NCI-H2081 (cell line): ENCODE measurements at regions not wholly inside any gene's neighbourhood (a gene's known extent, or its start where the extent isn't known, plus 50 kb on each side); places are given as distances from the start of the nearest gene placed in this dataset.
"Not testable (repeated sequence)": the region's sequence is repeated elsewhere in the genome, so short reads cannot be mapped to it uniquely, and the experiment has no call there.

ENCODE experiments used
- DNase-seq, 2 experiments: peaks; one replicate each; lab custom pipeline; 2025; lab: John Stamatoyannopoulos, UW

DNA sequence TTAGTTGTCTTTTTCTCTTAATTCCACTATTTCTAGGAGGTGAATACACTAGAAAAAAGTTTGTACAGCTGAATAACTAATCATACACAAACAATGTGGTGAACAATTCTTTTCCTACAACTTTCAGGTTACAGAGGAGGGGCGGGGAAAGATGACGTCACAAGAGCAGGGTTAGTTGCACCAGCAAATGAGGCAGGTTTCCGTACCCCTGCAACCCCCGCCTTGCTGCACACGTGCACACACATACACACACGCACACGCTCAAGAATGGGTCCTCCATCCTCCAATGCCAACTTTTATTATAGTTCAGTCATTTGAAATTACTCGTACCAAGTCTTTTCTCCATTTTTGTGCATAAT lies 122.8 kb downstream of the ARL4C start:
- DNase-seq: no peak

DNA sequence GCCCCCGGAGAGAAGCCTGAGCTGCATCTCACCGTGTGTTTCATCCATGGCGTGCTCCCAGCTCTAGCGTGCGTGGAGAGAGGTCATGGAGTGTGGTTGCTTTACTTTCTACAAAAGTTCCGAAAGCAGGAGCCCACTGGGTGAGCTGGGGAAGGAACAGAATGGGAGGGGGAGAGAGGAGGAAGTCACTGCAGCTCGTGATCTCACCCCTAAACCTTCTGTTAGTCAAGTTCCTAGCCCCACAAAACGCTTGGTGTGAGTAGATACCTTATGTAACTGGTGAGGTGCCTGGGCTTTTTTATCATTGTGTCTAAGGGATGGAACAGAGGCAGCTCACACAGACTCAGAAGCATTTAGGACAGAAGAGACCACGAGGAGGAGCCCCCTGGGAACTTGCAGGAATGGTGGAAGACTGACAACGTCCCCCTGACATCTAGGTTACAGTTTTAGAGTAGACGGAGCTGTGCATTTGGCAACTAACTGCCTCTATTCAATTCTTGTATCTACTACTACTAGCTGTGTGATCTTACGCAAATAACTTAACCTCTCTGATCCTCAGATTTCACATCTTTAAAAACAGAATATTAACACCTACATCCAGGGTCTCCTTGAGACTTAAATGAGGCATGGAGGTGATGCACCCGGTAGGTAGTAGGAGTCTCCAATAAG lies 123.3 kb downstream of the ARL4C start:
- DNase-seq: no peak

DNA sequence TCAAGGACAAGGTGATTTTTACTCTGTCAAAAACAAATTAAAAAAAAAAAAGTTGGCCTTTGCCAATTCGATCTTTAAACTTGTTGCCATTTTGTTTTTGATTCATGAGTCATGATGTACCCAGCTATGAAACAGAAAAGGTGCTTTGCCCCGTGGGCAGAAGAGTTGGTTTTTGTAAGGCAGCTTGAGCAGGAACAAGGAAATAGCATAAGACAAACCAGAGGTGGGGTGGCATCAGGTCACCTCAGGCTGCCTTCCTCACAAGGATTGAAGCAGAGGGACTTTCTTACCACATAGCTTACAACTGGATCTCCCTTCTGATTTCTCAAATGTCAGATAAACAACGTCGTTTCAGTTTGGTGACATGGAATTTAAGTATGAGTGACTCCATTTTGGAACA lies 123.8 kb downstream of the ARL4C start:
- no peak for DNase-seq

DNA sequence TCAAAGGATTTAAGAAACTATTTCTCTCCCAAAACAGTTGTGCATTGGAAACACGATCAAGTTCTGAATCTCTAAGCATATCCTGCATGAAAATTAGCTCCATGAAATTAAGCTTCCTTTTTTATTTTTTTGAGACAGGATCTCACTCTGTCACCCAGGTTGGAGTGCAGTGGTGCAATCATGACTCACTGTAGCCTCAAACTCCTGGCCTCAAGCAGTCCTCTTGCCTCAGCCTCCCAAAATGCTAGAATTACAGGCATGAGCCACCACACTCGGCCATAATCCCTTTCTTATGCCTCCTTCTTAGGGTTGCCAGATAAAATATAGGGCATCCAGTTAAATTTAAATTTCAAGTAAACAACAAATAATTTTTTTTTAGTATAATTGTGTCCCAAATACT lies 124.4 kb downstream of the ARL4C start:
- DNase-seq: no peak

DNA sequence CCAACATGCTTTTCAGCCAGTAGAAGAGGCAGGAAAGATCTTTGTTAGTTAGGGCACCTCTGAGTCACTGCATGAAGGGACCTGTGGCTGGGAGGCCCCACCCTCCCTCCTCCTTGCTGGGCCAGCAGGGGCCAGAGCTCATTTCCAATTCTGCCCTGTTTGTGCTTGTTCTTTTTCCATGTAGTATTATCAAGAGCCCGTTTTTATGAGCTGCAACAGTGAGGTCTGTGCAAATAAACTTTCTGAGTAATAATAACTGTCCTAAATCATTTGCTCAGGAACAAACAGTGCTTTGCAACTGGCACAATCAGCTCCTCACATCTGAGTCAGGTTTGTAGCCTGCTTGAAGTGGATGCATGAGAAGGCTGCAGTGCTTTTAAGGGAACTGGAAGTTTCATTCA lies 128.0 kb downstream of the ARL4C start:
- DNase-seq: peak; percentile 54 to 78

DNA sequence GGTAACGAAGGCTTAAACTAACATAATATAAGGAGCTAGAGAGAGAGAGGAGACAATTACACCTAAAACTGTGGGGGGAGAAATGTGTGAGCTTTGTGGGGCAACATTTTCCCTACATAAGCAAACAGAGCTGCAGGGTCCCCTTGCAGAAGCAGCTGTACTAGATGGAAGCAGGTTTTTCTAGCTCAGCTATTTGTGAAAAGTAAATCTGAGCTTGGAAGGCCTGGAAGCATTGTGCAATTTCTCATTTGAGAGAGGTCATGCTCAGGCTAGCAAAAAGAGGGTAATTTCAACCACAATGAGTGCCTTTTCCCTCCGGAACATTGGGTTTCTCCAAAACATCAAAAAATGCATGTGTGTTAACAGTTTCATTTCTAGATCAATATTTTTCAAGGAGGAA lies 130.0 kb downstream of the ARL4C start:
- DNase-seq: peak; percentile 16 to 66

DNA sequence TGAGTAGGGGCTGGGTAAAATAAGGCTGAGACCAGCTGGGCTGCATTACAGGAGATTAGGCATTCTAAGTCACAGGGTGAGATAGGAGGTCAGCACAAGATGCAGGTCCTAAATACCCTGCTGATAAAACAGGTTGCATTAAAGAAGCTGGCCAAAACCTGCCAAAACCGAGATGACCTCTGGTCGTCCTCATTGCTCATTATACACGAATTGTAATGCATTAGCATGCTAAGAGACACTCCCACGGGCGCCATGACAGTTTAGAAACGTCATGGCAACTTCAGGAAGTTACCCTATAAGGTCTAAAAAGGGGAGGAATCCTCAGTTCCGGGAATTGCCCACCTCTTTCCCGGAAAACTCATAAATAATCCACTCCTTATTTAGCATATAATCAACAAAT lies 132.2 kb downstream of the ARL4C start:
- DNase-seq: no peak

DNA sequence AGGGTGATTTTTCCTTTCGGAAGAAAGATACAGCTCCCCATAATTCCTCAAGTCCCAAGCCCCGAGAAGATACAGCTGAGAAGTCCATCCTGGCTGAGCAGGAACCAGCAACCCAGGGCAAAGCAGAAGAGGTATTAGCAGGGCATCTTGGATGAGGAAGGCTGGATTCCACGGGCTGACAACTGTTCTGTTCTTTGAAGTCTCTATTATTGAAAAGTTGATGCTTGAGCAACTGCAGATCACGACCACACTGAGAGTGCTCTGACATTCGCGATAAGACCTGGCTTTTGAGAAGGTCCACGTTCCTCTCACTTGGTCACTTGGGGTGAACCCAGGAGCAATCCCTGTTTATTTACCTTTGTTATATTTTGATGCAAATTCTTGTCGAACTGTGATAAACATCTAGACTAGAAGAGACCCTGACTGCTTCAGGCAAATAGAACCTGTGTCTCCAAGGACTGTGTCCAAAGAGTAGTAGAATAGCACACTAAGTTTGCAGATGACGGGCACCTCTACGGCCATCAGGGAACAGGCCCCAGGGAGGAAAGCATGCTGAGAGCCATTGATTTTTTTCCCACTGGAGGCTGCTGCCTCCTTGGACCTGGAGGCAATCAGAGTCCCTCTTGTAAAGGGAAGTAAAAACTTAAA lies 133.1 kb downstream of the ARL4C start:
- DNase-seq: no peak

DNA sequence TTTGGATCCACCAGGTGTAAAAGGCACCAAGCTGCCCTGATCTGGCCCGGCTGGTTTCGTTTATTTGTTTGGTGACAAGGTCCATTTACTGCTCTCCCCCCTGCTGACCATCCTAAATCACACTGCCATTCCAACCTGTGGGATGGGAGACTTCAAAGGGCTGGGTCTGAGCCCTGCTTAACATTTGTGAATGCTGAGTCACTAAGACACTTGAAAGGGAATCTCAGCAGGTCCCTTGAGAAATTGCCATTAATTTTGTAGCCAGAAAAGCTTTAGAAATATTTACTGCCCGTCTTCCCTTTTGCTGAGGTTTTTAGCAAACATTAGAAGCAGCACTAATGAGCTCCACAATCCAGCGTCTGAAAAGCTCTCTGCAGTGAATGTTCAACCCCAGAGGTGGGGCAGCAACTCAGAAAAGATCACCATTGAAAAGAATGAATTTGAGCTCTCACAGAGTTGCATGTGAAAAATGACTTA lies 133.8 kb downstream of the ARL4C start:
- peak; percentile 67 to 82 for DNase-seq

DNA sequence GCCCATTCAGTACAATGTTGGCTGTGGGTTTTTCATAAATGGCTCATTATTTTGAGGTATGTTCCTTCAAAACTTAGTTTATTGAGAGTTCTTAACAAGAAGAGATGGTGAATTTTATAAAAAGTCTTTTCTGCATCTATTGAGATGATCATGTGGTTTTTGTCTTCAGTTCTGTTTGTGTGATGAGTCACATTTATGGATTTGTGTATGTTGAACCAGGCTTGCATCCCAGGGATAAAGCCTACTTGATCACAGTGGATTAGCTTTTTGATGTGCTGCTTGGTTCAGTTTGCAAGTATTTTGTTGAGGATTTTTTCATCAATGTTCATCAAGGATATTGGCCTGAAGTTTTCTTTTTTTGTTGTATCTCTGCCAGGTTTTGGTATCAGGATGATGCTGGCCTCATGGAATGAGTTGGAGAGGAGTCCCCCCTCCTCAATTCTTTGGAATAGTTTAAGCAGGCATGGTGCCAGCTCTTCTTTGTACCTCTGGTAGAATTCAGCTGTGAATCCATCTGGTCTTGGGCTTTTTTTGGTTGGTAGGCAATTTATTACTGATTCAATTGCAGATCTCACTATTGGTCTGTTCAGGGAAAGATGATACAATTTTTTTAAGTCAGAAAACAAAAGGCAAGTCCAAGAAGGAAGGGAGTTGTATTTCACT lies 136.4 kb downstream of the ARL4C start:
- DNase-seq: not testable (repeated sequence)

DNA sequence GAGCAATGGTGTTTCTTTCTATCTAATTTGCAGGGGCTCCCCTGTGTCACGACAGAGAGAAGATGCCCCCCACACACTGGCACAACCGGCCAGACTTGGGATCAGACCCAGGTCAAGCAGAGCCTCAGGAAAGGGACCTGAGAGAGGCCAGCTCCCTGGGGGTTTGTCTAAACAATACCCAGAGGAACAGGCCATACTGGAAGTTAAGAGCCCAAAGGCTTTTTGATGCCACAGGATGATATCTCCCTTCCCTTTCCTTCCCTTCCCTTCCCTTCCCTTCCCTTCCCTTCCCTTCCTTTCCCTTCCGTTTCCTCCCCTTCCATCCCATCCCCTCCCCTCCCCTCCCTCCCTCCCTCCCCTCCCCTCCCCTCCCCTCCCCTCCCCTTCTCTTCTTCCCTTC lies 139.2 kb downstream of the ARL4C start:
- DNase-seq: no peak

DNA sequence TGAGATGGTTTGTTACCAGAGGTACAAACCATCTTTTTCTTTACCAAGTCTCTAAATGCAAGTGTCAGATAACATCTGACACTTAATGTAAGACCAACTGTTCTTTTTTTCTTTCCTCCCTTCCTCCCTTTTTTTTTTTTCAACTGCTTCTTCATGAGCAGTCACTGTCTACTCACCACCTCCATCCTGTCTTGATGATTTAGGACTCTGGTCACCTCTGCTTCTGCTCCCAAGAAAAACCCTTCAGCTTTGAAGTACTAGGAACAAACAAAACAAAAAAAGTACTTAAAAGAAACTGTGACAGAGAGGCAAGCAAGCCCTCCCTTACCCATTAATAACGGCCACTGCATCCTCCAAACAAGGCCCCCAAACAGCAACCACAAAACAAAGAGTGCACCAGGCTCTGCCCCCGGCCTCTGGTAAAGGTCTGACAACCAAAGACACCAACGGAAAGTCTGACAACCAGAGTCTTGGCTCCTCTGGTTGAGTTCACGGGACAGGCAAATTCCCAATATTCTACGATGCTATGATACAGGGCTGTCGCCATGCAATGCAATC lies 141.0 kb downstream of the ARL4C start:
- DNase-seq: no peak

DNA sequence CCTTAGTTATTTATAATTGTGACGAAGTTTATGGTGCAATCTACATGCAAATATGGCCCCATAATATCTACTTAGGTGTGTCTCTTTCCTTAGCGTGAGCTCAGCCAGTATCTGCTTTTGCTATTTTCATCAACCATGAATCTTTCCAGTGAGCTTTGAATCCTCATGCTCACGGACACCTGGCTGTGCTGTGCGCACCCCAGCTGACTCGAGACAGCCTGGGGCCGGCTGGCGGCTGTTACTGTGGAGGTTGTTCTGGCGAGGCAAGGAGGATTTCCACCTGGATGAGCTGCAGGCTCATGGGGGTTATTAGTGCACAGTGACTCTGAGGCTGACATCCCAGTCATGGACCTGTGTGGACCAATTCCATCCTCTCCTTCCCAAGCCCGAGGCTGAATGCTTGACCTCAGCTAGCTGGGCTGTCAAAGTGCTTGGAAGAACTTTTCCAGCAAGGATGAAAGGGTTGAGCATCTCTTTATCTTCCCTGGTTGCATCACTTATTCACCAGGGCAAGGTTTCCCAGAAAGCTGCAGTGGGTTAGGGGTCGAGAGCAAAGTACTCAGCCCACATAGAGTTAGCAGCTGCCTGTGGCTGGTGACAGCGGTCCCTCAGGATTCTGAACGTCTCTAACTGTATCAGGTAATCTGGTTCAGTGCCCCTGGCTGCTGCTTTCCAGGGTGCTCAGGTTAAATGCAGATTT lies 141.7 kb downstream of the ARL4C start:
- DNase-seq: peak; percentile 60 to 82

DNA sequence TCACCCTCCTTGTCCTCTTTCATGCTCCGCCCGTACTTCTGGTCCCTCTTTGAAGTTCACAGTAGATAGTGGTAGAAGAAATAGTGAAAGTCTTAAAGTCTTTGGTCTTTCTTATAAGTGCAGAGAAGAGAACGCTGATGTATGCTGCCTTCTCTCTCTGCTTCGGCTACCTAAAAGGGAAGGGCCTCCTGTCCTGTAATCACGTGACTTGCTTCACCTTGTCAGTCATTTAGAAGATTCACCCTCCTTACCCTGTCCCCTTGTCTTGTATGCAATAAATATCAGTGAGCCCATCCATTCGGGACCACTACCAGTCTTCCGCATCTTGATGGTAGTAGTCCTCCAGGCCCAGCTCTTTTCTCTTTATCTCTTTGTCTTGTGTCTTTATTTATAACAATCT lies 144.6 kb downstream of the ARL4C start:
- no peak for DNase-seq

DNA sequence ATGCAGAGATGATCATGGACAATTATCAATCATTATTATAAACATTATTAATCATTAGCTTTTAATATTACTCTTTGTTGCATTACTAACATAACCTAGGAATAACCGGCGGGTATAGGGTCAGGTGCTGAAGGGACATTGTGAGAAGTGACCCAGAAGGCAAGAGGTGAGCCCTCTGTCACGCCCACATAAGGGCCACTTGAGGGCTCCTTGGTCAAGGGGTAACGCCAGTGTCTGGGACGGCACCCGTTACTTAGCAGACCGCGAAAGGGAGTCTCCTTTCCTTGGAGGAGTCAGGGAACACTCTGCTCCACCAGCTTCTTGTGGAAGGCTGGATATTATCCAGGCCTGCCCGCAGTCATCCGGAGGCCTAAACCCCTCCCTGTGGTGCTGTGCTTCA lies 145.0 kb downstream of the ARL4C start:
- DNase-seq: not testable (repeated sequence)

DNA sequence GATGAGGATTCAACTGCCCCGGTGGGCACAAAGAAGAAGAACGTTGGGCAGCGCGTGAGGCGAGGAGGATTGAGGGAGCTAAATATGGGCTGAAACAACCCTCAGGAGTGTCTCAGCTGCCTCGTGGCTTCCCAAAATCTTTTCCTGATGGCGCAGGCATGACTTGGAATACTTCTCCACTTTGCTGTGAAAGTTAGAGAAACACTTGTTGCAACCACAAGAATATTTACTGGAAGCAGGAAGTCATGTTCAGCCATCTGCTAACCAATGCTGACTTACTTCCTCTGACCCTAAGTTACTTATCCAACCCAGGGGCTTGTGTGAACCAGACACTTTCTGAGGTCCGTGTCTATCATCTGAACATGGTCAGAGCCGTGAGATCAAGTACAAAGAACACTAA lies 148.8 kb downstream of the ARL4C start:
- no peak for DNase-seq

DNA sequence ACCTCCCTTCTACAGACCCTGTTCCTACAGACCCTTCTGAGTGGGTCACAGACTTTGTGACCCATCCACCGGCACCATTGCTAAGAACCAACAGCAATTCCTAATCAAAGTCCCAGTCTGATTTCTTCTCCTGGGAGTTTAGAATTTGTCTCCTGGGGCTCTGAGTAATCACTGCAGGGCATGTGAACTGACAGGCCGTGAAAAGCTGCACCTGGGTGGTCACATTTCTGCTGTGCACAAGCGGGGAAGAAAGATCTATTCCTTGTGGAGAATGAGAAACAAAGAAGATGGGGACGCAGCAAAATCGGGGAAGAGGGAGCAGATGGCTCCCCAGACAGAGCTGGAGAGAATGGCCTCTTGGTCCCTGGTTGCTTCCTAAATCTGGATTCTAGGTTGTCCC lies 151.0 kb downstream of the ARL4C start:
- DNase-seq: no peak

DNA sequence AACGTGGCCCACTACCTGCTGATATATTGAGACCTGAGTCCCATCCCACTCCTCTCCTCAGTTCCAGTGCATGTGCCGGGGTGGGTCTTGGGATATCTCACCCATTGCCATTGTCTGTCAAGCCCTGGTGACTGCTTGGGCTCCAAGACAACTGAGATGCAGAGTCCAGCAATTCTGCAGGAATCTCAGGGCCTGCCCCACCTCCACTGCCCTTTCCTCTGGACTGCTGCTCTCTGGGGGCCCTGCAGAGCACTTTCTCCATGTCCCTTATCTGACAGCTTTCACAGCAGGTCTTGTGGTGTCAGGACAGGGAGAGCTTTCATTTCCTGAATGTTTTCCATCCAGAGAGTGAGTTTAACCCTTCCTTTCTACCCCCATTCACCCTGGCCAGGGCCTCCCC lies 152.9 kb downstream of the ARL4C start:
- DNase-seq: no peak

DNA sequence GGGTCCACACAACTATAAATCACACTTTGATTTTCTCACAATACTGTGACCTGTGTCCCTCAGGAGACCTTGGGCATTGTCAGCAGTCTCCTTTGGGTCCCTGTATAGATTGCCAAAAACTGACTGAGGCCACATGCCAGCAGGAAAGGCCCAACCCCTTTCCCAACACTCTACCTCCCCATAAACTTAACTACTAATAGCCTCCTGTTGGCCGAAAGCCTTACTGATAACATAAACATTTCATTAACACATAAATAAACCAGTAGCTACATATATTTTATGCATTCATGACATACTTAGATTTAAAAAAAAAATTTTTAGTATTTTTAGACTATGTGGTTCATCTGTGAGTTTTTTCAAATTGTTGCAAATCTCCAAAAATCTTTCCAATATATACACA lies 153.5 kb downstream of the ARL4C start:
- no peak for DNase-seq

DNA sequence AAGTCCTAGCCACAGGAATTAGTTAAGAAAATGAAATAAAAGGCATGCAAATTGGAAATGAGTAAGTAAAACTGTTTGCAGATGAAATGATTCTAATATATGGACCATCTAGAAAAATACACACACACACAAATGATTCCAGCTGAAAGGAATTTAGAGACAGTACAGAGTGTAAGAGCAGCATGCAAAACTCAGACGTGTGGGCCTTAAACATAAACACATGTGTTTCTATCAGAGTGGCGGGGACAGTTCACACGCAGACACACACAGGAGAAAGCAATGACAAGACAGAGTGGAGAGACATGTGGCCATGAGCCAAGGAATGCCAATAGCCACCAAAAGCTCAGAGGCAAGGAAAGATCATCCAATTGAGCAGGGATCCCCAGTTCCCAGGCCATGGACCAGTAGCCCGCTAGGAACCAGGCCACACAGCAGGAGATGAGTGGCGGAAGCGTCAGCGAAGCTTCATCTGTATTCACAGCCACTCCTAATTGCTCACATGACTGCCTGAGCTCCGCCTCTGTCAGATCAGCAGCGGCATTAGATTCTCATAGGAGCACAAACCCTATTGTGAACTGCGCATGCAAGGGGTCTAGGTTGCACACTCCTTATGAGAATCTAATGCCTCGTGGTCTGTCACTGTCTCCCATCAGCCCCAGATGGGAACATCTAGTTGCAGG lies 155.4 kb downstream of the ARL4C start:
- no peak for DNase-seq

DNA sequence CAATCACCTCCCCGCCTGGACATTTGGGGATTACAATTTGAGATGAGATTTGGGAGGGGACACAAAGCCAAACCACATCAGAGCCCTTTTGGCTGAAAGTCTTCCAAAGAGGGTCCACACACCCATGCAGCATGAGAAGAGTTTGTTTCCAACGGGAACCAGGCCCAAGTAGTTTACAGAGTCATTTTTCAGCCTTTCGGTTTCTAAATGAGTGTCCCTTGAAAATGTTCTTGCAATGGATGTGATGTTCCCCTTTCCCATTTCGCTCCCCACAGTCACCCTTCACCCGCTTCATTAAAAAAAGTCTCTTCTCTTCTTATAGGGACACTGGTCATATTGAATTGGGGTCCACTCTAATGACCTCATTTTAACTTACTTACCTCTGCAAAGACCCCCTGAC lies 157.4 kb downstream of the ARL4C start:
- DNase-seq: no peak

DNA sequence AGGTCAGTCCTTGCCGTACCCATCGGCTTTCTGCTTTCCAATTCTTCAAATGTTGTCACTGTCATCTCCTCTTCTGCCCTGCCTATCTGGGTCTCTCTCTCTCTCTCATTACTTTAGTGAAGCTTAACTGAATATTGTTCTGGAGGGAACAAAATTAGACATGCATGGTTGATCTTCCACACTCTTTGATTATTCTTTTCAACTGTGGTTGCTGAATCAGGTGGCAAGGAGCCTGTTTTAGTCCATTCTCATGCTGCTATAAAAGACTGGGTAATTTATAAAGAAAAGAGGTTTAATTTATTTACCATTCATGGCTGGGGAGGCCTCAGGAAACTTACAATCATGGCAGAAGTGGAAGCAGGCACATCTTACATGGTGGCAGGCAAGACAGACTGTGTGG lies 157.9 kb downstream of the ARL4C start:
- DNase-seq: no peak
